Rectal smooth muscle tissue (tissue), 1 donor: ENCODE measurements at regions not wholly inside any gene's neighbourhood (a gene's known extent, or its start where the extent isn't known, plus 50 kb on each side); places are given as distances from the start of the nearest gene placed in this dataset.

ENCODE experiments used
- H3K27ac ChIP-seq: one replicate; pipeline ENCODE4 v1.7.0; 2013; ENCODE audit warnings: low read depth, low read length, inconsistent platforms
- H3K27me3 ChIP-seq: one replicate; pipeline ENCODE4 v1.7.0; 2013; ENCODE audit warnings: low read length; ENCODE audit not compliant: control insufficient read depth, insufficient read depth
- H3K36me3 ChIP-seq: one replicate; pipeline ENCODE4 v1.7.0; 2013; ENCODE audit warnings: low read length; ENCODE audit not compliant: control insufficient read depth, insufficient read depth
- H3K4me1 ChIP-seq: one replicate; pipeline ENCODE4 v1.7.0; 2013; ENCODE audit warnings: low read length; ENCODE audit not compliant: control insufficient read depth, insufficient read depth
- H3K4me3 ChIP-seq: one replicate; pipeline ENCODE4 v1.7.0; 2013; ENCODE audit warnings: low read length
- H3K9ac ChIP-seq: one replicate; pipeline ENCODE4 v1.7.0; 2013; ENCODE audit warnings: low read length

DNA sequence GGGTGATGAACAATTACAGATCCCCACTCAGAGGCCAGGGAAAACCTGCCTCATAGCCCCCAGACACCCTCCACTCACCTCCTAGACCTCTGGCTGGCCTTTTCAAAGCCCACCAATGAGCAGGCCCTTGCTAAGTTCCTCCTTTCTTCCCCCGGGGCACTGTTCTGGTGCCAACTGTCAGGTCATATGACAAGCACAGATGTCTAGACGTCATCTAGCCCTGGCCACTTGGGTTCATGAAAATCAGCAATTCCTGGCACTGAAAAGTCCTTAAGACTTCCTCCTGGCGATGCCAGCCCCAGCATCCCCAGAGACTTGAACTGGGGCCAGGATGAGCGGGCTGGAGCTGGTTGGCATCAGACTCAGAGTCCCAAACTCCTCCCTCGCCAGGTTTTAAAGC, 115.6 kb upstream of the NALF2 start:
- Histone ChIP-seq H3K36me3 (no peaks in the 10 kb centered on the region), H3K27me3 (peaks cover 4% of the 10 kb centered on the region), H3K4me1 (no peaks in the 10 kb centered on the region), H3K9ac (no peak overlapping the region), H3K27ac (no peak overlapping the region), H3K4me3 (no peak overlapping the region)

DNA sequence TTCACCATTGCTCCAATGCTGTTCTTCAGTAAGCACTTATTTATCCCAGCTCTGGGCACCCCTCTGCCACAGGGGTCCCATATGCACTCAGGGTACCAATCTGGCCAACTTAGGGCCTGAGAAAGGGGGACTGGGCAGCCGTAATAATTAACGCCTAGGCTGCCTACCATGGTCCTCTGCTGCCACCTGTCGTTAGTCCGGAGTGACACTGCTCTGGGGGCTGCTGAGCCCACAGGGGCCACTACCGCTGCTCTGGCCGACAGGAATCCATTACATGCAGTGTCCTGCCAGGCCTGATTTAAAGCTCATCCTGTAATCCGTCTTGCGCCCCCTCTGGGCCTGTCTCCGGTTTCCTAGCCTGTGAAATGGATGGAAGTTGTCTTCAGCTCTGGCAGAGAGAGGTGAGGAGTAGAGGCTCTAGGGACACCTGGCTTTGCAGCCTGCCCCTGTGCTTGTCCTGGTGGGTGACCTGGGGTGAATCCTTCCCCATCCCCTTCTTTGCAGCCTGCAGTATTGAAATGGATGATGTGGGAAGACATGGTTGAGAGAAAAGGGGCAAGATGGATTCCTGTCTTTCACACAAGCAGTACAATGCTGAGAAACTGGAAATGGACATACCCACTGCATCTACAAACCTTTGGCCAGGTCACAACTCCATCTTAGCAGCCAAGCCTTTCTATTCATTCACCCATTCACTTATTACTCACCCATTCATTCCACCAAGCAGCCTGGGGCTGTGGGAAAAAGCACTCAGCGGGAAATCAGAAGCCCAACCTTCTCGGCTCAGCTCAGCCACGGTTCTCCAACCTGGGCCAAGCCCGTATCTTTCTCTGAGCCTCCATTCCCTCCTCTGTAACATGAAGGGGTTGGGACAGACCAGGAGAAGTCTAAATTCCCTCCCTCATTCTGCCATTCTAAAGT, 116.3 kb upstream of the NALF2 start:
- H3K4me1 ChIP-seq = no peaks in the 10 kb centered on the region
- no peak overlapping the region for H3K27ac ChIP-seq
- H3K9ac ChIP-seq = no peak overlapping the region
- no peaks in the 10 kb centered on the region for H3K36me3 ChIP-seq
- peaks cover 4% of the 10 kb centered on the region for H3K27me3 ChIP-seq
- H3K4me3 ChIP-seq = no peak overlapping the region

DNA sequence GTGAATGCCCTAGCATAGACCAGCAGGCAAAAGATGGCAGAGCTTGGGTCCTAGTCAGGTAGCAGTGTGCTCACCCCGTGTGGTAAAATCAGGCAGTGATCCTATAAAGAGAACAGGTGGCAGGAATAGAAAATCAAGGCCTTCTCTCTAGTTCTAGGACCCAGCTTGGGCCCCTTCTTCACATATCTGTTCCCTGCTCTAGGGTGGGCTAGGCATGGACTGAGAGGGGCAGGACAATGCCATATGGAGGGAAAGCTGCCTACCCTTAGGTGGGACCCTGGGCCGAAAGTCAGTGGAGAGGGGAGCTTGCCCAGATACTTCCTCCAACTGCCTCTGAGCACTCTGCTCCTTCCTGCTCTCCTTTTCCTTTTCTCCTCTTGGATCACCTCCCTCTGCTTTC, 117.4 kb upstream of the NALF2 start:
- H3K4me3 ChIP-seq = no peak overlapping the region
- peaks cover under 1% of the 10 kb centered on the region for H3K27me3 ChIP-seq
- no peaks in the 10 kb centered on the region for H3K4me1 ChIP-seq
- H3K9ac ChIP-seq = no peak overlapping the region
- H3K36me3 ChIP-seq = no peaks in the 10 kb centered on the region
- H3K27ac ChIP-seq = no peak overlapping the region

DNA sequence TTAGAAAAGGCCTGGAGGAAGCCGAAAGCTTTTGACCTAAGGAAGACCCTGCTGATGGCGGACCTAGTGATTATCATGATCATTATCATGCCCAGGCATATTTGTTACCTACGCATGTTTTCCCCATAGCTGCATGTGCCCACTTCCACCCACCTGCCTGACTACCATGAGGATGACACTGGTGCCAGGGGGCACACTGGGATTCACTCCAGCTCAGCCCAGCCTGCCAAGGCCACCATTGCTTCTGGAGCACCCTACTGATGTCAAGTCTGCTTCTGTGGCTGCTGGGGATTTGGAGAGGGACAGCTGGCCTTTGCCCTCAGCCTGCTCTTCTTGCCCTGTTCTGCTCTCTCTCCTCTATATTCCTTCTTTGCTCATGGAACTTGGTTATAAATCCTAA, 124.7 kb upstream of the NALF2 start:
- Histone ChIP-seq H3K4me1 (no peaks in the 10 kb centered on the region), H3K36me3 (no peaks in the 10 kb centered on the region), H3K27ac (no peak overlapping the region), H3K27me3 (no peaks in the 10 kb centered on the region), H3K9ac (no peak overlapping the region), H3K4me3 (no peak overlapping the region)

DNA sequence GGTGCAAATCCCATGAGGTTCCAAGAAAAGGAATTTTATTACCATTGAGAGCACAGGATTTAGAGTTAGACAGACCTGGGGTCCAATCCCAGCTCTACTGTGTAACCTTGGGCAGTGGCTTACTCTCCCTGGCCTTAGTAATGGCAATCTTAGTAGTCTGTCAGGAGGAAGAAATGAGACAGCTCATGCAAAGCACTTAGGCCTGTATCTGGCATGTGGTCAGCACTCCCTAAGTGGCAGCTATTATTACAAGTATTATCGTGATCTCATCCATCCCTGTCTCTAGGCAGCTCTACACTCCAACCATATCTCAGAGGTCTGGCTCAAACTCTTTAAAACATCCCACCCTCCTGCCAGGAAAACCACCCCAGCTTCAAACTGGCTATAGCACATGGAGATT, 129.6 kb upstream of the NALF2 start:
- H3K4me1 ChIP-seq = no peaks in the 10 kb centered on the region

DNA sequence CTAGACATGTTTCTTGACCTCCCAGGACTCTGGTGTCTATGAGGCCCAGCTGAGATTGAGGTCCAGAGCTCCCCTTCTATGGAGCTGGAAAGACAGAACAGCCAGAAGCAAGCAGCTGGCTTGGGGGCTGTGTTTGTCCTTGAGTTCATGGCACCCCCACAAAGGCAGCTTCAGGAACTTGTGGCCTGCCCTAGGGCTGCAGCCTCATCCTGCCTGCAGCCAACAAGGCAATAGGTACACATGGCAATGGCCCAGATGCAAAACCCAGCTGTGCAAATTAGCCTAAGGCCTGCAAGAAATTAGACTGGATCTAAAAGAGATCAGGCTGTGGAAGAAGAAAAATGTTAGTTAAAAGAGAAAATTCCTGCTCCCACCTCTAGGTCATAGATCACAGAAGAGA, 131.7 kb upstream of the NALF2 start:
- Histone ChIP-seq H3K27me3 (no peaks in the 10 kb centered on the region), H3K4me1 (no peaks in the 10 kb centered on the region), H3K9ac (no peak overlapping the region), H3K36me3 (no peaks in the 10 kb centered on the region), H3K4me3 (no peak overlapping the region), H3K27ac (no peak overlapping the region)

More for the DNA sequence above, 129.6 kb upstream of the NALF2 start:
- Histone ChIP-seq H3K9ac (no peak overlapping the region), H3K27me3 (no peaks in the 10 kb centered on the region), H3K27ac (no peak overlapping the region), H3K36me3 (no peaks in the 10 kb centered on the region), H3K4me3 (no peak overlapping the region)

DNA sequence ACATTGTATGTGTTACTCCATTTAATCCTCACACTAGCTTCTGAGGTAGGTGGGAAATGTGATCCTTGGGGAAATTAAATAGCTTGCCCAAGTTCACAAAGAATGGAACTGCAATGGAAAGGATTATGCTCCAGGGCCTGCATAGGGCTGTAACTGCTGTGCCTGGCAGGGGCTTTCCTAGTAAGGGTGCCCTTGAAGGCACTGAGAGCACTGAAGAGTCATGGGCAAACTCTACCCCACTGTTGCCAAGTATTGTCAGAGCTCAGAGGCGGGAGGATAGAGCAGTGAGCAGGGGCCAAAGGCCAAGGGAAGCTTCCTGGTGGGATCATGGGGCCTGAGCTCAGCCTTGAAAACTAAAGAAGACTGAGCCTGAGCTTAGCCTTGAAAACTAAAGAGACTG, 133.0 kb upstream of the NALF2 start:
- Histone ChIP-seq H3K27me3 (no peaks in the 10 kb centered on the region), H3K27ac (no peak overlapping the region), H3K36me3 (no peaks in the 10 kb centered on the region), H3K4me1 (no peaks in the 10 kb centered on the region), H3K4me3 (no peak overlapping the region), H3K9ac (no peak overlapping the region)

DNA sequence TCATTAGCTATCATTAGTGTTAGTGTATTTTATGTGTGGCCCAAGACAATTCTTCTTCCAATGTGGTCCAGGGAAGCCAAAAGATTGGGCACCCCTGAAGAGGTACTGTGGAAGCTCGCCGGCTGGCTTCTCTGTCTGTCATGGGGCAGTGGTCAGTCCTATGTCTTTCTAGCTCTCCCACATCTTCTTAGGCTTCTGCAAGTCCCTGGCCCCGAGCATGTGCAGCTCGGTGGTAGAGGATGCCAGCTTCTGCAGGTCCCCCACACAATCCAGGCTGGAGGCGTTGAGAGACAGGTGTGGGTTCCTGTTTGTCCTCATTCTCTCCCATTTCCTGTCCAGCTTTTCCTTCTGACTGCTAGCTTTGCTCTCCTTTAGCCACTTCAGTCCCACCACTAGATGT, 134.1 kb upstream of the NALF2 start:
- Histone ChIP-seq H3K9ac (no peak overlapping the region), H3K27me3 (no peaks in the 10 kb centered on the region), H3K27ac (no peak overlapping the region), H3K36me3 (no peaks in the 10 kb centered on the region), H3K4me3 (no peak overlapping the region), H3K4me1 (no peaks in the 10 kb centered on the region)

DNA sequence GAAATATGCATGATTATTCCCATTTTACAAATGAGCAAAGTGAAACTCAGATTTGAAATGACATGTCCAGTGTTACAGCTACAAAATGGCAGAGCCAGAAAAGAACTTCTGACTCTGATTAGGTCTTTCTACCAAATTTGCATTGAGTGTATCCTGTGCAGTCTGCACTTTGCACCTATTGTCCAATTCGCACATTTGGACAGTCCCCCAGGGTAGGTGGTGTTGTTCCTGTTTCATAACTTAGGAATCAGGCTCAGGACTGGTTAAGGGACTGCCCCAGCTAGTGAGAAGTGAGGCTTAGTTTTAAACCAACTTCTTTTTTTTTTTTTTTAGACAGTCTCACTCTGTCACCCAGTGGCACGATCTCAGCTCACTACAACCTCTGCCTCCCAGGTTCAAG, 137.9 kb upstream of the NALF2 start:
- no peak overlapping the region for H3K27ac ChIP-seq
- no peaks in the 10 kb centered on the region for H3K27me3 ChIP-seq
- no peak overlapping the region for H3K4me3 ChIP-seq
- no peaks in the 10 kb centered on the region for H3K36me3 ChIP-seq
- no peaks in the 10 kb centered on the region for H3K4me1 ChIP-seq
- H3K9ac ChIP-seq = no peak overlapping the region

DNA sequence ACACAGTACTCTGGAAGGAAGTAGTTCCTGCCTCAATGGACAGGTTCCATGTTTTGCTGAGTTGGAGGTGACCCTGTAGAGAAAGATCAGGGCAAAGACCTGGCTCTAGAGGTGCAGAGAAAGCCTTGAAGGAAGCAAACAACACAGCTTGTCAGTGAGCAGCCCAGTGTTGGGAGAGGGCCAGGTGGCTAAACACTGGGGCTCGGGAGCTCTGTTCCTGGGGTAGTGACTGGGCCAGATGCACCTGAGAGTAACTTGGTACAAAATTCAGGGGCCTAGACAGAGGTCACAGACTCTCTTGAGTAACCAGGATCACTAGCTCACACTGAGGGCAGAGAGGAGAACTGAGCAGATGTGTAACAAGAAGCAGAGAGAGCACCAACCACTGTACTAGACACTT, 138.4 kb upstream of the NALF2 start:
- Histone ChIP-seq H3K36me3 (no peaks in the 10 kb centered on the region), H3K9ac (no peak overlapping the region), H3K27ac (no peak overlapping the region), H3K27me3 (peaks cover 1% of the 10 kb centered on the region), H3K4me1 (no peaks in the 10 kb centered on the region), H3K4me3 (no peak overlapping the region)

DNA sequence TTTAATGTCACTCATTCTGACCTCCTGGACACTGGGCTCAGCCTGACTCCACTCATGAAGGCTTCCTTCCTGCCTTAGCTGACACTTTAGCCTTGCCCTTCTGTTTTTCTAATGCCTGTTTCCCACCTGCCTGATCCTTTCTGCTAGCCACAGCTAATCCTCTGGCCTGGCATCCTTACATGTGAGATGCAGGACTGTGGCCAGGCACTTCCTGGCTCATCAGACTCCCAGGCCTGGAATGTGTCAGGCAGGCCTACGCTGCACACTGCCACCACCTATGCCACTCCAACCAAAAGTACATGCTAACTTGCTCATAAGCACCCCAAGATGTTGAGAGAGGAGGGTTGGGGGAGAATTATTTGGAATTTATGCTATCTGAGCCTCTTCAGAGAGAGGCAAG, 138.8 kb upstream of the NALF2 start:
- H3K27ac ChIP-seq = no peak overlapping the region
- no peak overlapping the region for H3K9ac ChIP-seq
- no peaks in the 10 kb centered on the region for H3K4me1 ChIP-seq
- H3K27me3 ChIP-seq = peaks cover 4% of the 10 kb centered on the region
- H3K4me3 ChIP-seq = no peak overlapping the region
- no peaks in the 10 kb centered on the region for H3K36me3 ChIP-seq

DNA sequence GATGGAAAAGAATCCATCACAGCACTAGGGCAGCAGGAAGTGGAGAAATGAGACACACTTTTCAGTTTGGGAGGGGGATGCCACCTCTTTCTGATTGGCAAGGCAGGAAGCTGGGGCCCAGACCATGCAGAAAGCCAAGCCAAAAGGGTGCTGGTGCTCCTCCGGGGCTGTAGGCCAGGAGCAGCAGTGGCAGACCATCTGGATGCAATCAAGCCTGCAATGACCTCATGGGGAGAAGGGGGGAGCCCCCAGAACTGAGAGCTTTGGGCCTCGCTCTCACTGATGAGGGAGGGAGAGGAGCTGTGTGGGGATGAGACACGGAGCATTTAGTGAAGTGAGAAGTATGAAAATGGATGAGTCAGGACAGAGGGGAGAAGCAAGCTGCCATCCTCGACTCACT, 141.3 kb upstream of the NALF2 start:
- no peak overlapping the region for H3K27ac ChIP-seq
- no peaks in the 10 kb centered on the region for H3K4me1 ChIP-seq
- H3K9ac ChIP-seq = no peak overlapping the region
- H3K36me3 ChIP-seq = no peaks in the 10 kb centered on the region
- peaks cover 4% of the 10 kb centered on the region for H3K27me3 ChIP-seq
- no peak overlapping the region for H3K4me3 ChIP-seq

DNA sequence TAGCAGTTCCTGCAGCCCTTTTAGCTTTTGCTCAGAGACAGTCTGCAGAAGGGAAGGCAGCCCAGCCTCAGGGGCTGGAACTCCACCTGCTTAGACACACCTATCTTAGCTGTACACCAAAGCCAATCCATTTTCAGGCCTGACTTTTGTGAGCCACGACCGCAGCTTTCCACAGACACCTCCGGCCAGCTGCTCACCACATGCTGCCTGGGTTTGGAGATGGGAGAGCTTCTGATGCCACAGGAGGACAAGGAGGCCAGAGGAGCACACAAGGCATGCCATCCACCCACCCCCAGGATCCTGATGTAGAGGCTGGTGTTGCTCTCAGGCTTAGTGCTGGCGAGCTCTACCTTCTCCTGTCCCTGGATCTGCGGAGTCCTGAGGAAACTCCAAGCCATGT, 141.8 kb upstream of the NALF2 start:
- Histone ChIP-seq H3K27ac (no peak overlapping the region), H3K4me3 (no peak overlapping the region), H3K4me1 (no peaks in the 10 kb centered on the region), H3K9ac (no peak overlapping the region), H3K27me3 (peaks cover 4% of the 10 kb centered on the region), H3K36me3 (no peaks in the 10 kb centered on the region)
